Neutrophil (primary cell): ENCODE measurements at regions not wholly inside any gene's neighbourhood (a gene's known extent, or its start where the extent isn't known, plus 50 kb on each side); places are given as distances from the start of the nearest gene placed in this dataset.

Experiments used
- H3K27ac ChIP-seq: fragments of 200-600 bp; sonication (generic); 2 replicates; pipeline ENCODE4 v1.5.1; 2016; ENCODE audit warnings: mild to moderate bottlenecking, moderate library complexity
- H3K27me3 ChIP-seq: fragments of 200-600 bp; sonication (generic); 2 replicates; pipeline ENCODE4 v1.6.0; 2016; ENCODE audit warnings: mild to moderate bottlenecking
- H3K36me3 ChIP-seq: fragments of 200-600 bp; sonication (generic); 2 replicates; pipeline ENCODE4 v1.5.1; 2017
- H3K4me1 ChIP-seq, 2 experiments: fragments of 200-600 bp in 1 of 2; sonication (generic) in 1 of 2; 1 replicate in 1 of 2; 2 replicates in 1 of 2; pipeline versions ENCODE4 v1.5.1 to v1.6.1; 2013 to 2016; ENCODE audit warnings: low read depth in 1 of 2, low read length in 1 of 2, mild to moderate bottlenecking in 1 of 2, moderate library complexity in 1 of 2; ENCODE audit not compliant: control insufficient read depth in 1 of 2, insufficient read depth in 1 of 2
- H3K4me3 ChIP-seq, 2 experiments: fragments of 200-600 bp in 1 of 2; sonication (generic) in 1 of 2; 1 replicate in 1 of 2; 2 replicates in 1 of 2; pipeline ENCODE4 v1.5.1; 2013 to 2016; ENCODE audit warnings: low read depth in 1 of 2, low read length in 1 of 2, mild to moderate bottlenecking in 1 of 2, moderate library complexity in 1 of 2
- H3K9me3 ChIP-seq: fragments of 200-600 bp; sonication (generic); 2 replicates; pipeline ENCODE4 v1.5.1; 2016
- TF ChIP-seq, protein P1 (sequence below): fragments of 200-600 bp; sonication (generic); IDR thresholded peaks from 2 replicates; pipeline ENCODE4 v1.5.1; 2016; ENCODE audit warnings: antibody characterized with exemption

DNA sequence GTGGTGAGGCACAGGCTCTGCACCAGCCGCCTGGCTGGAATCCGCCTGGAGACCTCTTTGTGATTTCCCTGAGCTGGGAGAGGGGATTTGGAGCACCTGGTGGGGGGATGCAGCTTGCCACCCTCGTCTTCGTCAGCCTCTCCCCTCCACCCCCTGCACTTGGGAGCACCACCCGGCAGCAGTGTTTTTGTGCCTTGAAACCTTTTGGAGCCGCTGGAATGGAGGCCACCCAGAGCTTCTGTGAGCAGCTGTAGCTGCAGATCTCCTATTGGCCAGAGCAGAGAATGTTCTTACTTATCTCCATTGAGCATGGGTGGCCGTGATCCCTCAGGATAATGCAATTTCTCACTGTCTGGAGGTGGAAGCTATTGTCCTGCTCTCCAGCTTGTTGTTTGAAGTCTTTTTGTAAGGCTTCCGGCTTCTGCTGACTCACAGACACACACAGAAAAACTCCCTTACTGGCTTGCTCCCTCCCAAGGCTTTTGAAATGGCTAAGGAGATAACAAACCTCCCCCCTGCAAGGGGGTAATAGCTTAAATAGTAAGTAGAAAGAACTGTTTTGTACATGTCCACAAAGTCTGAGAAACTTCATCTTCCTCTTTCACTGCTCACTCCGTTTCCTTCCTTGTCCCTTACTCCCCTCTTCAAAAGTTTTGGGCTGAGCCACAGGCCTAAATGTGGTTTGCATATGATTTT lies 271.2 kb downstream of the PRL start:
- Histone ChIP-seq H3K9me3 (no peaks in the 10 kb centered on the region), H3K27ac (no peak overlapping the region), H3K36me3 (no peaks in the 10 kb centered on the region), H3K27me3 (no peaks in the 10 kb centered on the region), H3K4me3 (no peak overlapping the region), H3K4me1 (peaks cover 5 to 14% of the 10 kb centered on the region in 2 experiments)
- TF ChIP-seq, protein P1, sequence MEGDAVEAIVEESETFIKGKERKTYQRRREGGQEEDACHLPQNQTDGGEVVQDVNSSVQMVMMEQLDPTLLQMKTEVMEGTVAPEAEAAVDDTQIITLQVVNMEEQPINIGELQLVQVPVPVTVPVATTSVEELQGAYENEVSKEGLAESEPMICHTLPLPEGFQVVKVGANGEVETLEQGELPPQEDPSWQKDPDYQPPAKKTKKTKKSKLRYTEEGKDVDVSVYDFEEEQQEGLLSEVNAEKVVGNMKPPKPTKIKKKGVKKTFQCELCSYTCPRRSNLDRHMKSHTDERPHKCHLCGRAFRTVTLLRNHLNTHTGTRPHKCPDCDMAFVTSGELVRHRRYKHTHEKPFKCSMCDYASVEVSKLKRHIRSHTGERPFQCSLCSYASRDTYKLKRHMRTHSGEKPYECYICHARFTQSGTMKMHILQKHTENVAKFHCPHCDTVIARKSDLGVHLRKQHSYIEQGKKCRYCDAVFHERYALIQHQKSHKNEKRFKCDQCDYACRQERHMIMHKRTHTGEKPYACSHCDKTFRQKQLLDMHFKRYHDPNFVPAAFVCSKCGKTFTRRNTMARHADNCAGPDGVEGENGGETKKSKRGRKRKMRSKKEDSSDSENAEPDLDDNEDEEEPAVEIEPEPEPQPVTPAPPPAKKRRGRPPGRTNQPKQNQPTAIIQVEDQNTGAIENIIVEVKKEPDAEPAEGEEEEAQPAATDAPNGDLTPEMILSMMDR = no peak

- H3K27me3 ChIP-seq = no peaks in the 10 kb centered on the region
- no peak overlapping the region for H3K4me3 ChIP-seq
- no peak overlapping the region for H3K27ac ChIP-seq
- no peaks in the 10 kb centered on the region for H3K36me3 ChIP-seq
- TF ChIP-seq, protein P1 = no peak
- H3K4me1 ChIP-seq = peaks cover 5 to 14% of the 10 kb centered on the region in 2 experiments
- H3K9me3 ChIP-seq = no peaks in the 10 kb centered on the region
Observed at GRCh38 chr6:22026164-22026678, 270.6 kb downstream of the PRL start.

- Histone ChIP-seq H3K4me3 (no peak overlapping the region), H3K4me1 (peaks cover 5 to 14% of the 10 kb centered on the region in 2 experiments), H3K36me3 (no peaks in the 10 kb centered on the region), H3K9me3 (no peaks in the 10 kb centered on the region), H3K27ac (no peak overlapping the region), H3K27me3 (no peaks in the 10 kb centered on the region)
- TF ChIP-seq, protein P1 = no peak
Observed at GRCh38 chr6:22027040-22027725, 269.7 kb downstream of the PRL start.

DNA sequence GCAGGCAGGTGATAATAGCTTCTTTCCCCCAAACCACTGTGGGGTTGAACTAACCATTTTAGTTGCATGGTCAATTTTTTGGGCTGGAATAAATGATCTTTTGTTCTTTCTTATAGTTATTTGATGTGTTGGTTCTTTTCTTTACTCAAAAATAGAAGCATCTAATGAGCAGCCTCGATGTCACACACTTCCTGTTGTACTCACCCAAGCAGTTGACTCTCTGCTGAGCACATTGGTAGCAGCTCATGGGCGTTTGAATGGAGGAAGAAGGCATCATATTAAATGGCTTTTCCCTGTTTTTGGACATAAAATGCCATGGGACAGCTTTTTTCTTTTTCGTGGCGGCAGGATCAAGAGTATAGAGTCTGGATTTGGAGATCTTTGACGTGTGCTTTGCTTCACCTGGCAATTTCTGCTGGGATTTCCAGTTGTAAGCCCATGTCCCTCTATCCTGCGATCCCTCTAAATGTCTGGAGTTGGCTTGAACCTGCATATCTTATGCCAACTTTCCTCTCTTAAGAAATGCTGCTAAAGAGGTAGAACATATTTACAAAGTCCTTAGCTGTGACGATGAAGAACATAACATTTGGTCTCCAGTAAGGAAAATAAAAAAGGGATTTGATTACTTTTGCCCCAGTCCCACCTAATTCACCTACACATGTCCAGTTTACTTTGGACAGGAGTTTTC lies 268.3 kb downstream of the PRL start:
- H3K27me3 ChIP-seq = no peaks in the 10 kb centered on the region
- H3K4me1 ChIP-seq = peaks cover 5 to 14% of the 10 kb centered on the region in 2 experiments
- H3K27ac ChIP-seq = no peak overlapping the region
- no peaks in the 10 kb centered on the region for H3K36me3 ChIP-seq
- TF ChIP-seq, protein P1 = no peak
- H3K9me3 ChIP-seq = no peaks in the 10 kb centered on the region
- H3K4me3 ChIP-seq = no peak overlapping the region

GRCh38 chr6:22029171-22029570 lies 267.7 kb downstream of the PRL start:
- Histone ChIP-seq H3K4me1 (peaks cover 5 to 14% of the 10 kb centered on the region in 2 experiments), H3K27ac (no peak overlapping the region), H3K9me3 (no peaks in the 10 kb centered on the region), H3K36me3 (no peaks in the 10 kb centered on the region), H3K4me3 (no peak overlapping the region), H3K27me3 (no peaks in the 10 kb centered on the region)
- TF ChIP-seq, protein P1 = no peak
